Breast epithelium (tissue), 3 donors: ENCODE measurements at regions not wholly inside any gene's neighbourhood (a gene's known extent, or its start where the extent isn't known, plus 50 kb on each side); places are given as distances from the start of the nearest gene placed in this dataset.

ENCODE experiments used
- POLR2A ChIP-seq: fragments of 450-650 bp; IDR thresholded peaks from one replicate; pipeline ENCODE4 v1.6.1; 2016; ENCODE audit warnings: antibody characterized with exemption, mild to moderate bottlenecking, moderate library complexity
- POLR2AphosphoS5 ChIP-seq, 3 donors: sonication (generic); formaldehyde crosslinking; IDR thresholded peaks; one replicate each; pipeline ENCODE4 v1.6.1; 2017; ENCODE audit warnings: antibody characterized with exemption in 3 of 3
- TF ChIP-seq, protein P1 (sequence below), 3 donors: fragments of 450-650 bp; IDR thresholded peaks; one replicate each; pipeline ENCODE4 v1.5.1; 2016 to 2017; ENCODE audit warnings: antibody characterized with exemption in 3 of 3, mild to moderate bottlenecking in 3 of 3, moderate library complexity in 3 of 3

DNA sequence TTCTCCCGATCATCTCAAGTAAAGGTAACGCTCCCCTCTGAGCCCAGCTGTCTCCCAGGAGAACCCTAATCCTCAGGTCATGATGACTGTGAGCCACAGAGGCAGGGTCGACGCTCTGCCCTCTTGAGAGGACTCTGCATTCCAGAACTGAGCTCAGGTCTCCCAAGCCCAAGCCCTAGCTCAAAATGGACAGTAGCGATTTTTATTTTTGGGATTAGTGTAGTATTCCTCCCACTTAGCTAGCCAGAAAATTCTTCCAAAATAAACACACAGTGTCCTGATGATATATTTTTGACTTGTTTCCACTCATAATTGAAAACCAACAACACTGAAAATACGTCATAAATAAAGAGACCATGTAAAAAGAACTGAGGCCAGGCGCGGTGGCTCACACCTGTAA is 462.0 kb upstream of the MGMT start:
- TF ChIP-seq, protein P1, sequence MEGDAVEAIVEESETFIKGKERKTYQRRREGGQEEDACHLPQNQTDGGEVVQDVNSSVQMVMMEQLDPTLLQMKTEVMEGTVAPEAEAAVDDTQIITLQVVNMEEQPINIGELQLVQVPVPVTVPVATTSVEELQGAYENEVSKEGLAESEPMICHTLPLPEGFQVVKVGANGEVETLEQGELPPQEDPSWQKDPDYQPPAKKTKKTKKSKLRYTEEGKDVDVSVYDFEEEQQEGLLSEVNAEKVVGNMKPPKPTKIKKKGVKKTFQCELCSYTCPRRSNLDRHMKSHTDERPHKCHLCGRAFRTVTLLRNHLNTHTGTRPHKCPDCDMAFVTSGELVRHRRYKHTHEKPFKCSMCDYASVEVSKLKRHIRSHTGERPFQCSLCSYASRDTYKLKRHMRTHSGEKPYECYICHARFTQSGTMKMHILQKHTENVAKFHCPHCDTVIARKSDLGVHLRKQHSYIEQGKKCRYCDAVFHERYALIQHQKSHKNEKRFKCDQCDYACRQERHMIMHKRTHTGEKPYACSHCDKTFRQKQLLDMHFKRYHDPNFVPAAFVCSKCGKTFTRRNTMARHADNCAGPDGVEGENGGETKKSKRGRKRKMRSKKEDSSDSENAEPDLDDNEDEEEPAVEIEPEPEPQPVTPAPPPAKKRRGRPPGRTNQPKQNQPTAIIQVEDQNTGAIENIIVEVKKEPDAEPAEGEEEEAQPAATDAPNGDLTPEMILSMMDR (IDR thresholded peaks at IDR 0.05) = no peak
- TF ChIP-seq POLR2A (no peak), POLR2AphosphoS5 (IDR thresholded peaks at IDR 0.05) (no peak)
